Spleen (tissue), 11 donors: ENCODE measurements at regions not wholly inside any gene's neighbourhood (a gene's known extent, or its start where the extent isn't known, plus 50 kb on each side); places are given as distances from the start of the nearest gene placed in this dataset.

Experiments used
- DNase-seq: peaks from one replicate; pipeline ENCODE4 v3.0.0-alpha.2; 2020
- H3K27ac ChIP-seq, 8 donors: fragments of 200-600 bp; sonication (generic) in 7 of 8; 1 replicate in 4 of 8; 2 replicates in 4 of 8; pipeline versions ENCODE4 v1.5.0 to v1.8.0; 2016 to 2021; ENCODE audit warnings: inconsistent platforms in 4 of 8, mild to moderate bottlenecking in 4 of 8, moderate library complexity in 1 of 8
- H3K27me3 ChIP-seq, 7 donors: fragments of 200-600 bp; sonication (generic) in 6 of 7; replicated peaks in 1 of 7; 1 replicate in 4 of 7; 2 replicates in 3 of 7; pipeline versions ENCODE4 v1.5.0 to v1.8.0; 2016 to 2021; ENCODE audit warnings: inconsistent platforms in 3 of 7, mild to moderate bottlenecking in 1 of 7
- H3K36me3 ChIP-seq, 6 donors: fragments of 200-600 bp; sonication (generic) in 5 of 6; 1 replicate in 4 of 6; 2 replicates in 2 of 6; pipeline versions ENCODE4 v1.5.0 to v1.8.0; 2016 to 2021; ENCODE audit warnings: inconsistent platforms in 2 of 6
- H3K4me1 ChIP-seq, 6 donors: fragments of 200-600 bp; sonication (generic) in 5 of 6; 1 replicate in 3 of 6; 2 replicates in 3 of 6; pipeline versions ENCODE4 v1.5.0 to v1.8.0; 2016 to 2021; ENCODE audit warnings: inconsistent platforms in 3 of 6
- H3K4me3 ChIP-seq, 8 donors: fragments of 200-600 bp; sonication (generic) in 7 of 8; 1 replicate in 4 of 8; 2 replicates in 4 of 8; pipeline versions ENCODE4 v1.5.0 to v1.8.0; 2016 to 2021; ENCODE audit warnings: inconsistent platforms in 4 of 8, mild to moderate bottlenecking in 4 of 8, moderate library complexity in 2 of 8
- H3K9me3 ChIP-seq, 8 donors: fragments of 200-600 bp; sonication (generic) in 7 of 8; 1 replicate in 4 of 8; 2 replicates in 4 of 8; pipeline versions ENCODE4 v1.5.0 to v1.8.0; 2016 to 2021; ENCODE audit warnings: inconsistent platforms in 4 of 8
- CTCF ChIP-seq, 11 experiments: fragments of 200-600 bp in 7 of 11; fragments of 450-650 bp in 4 of 11; sonication (generic) in 4 of 11; IDR thresholded peaks in 8 of 11; conservative IDR thresholded peaks in 3 of 11; 1 replicate in 7 of 11; 2 replicates in 4 of 11; pipeline versions ENCODE4 v1.4.0 to v1.8.0; 2016 to 2021; ENCODE audit warnings: antibody characterized with exemption in 11 of 11, inconsistent platforms in 4 of 11, mild to moderate bottlenecking in 1 of 11
- POLR2A ChIP-seq, 3 donors: fragments of 450-650 bp; IDR thresholded peaks; one replicate each; pipeline ENCODE4 v1.5.1; 2017; ENCODE audit warnings: antibody characterized with exemption in 3 of 3, mild to moderate bottlenecking in 1 of 3
- POLR2AphosphoS5 ChIP-seq, 3 donors: sonication (generic); formaldehyde crosslinking; IDR thresholded peaks; one replicate each; pipeline ENCODE4 v1.5.1; 2017; ENCODE audit warnings: antibody characterized with exemption in 3 of 3
- WGBS, 5 donors: extraction: QIAGEN DNeasy Blood & Tissue Kit in 3 of 5; methylation state at CpG; one replicate each; pipeline versions ENCODE4 v1.1.5 to v1.1.7; 2013 to 2018; 5-methylcytosine and 5-hydroxymethylcytosine counted together
- intact Hi-C: fragments of 100-400 bp; cut with DNase I; formaldehyde crosslinking; loops from one replicate; pipeline ENCODE4 v1.15.0; 2023; ENCODE audit warnings: low total_unique reads
- donor health status: healthy with polysubstance abuse.
- donor health status: DM: no; HTN: no; CAD: no; lungs with moderate emphysema.
- donor health status: DM: no; HTN: no; CAD: no.
- donor health status: Bipolar disorder and iron deficiency.
- donor health status: healthy.
- donor health status: DM: no; HTN: no; CAD: no.
- donor health status: DM: yes; HTN: yes; CAD: no.

DNA sequence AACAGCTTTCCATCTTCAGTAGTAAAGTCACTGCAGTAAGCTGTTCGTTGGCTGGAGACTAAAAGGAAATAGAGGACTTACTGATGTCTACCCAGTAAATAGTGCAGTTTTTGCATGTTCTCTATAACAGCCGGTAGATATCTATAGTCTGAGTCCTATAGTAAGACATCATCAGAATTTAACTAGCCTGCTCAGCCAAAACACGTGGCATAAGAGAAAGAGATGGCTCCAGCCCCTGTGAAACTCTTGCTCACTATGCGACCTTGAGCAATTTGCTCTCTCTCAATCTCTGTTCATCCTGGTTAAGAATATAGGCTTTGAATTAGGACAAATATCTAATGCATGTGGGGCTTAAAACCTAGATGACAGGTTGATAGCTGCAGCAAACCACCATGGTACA is 201.6 kb upstream of the PAPPA start:
- Histone ChIP-seq H3K36me3 (no peaks in the 10 kb centered on the region), H3K4me3 (no peak overlapping the region), H3K27me3 (no peaks in the 10 kb centered on the region), H3K9me3 (peaks cover 0 to 3% (median 0%) of the 10 kb centered on the region in 8 donors), H3K27ac (no peak overlapping the region), H3K4me1 (no peaks in the 10 kb centered on the region)
- DNase-seq = no peak
- WGBS, 5 donors = 60 to 73% (median 69%) methylated on average over 4 of the region's 4 CpGs
- TF ChIP-seq CTCF (IDR thresholded peaks at IDR 0.05 in 8 of 11, conservative IDR thresholded peaks at IDR 0.05 in 3 of 11) (no peak), POLR2A (IDR thresholded peaks at IDR 0.05) (no peak), POLR2AphosphoS5 (IDR thresholded peaks at IDR 0.05) (no peak)
- intact Hi-C loops = no loop called here

- 55 to 75% (median 69%) methylated on average over 4 of the region's 4 CpGs for WGBS, 5 donors
- Histone ChIP-seq H3K27ac (no peak overlapping the region), H3K9me3 (peaks cover 0 to 3% (median 0%) of the 10 kb centered on the region in 8 donors), H3K4me1 (no peaks in the 10 kb centered on the region), H3K36me3 (no peaks in the 10 kb centered on the region), H3K27me3 (no peaks in the 10 kb centered on the region), H3K4me3 (no peak overlapping the region)
- DNase-seq = no peak
- TF ChIP-seq POLR2A (IDR thresholded peaks at IDR 0.05) (no peak), POLR2AphosphoS5 (IDR thresholded peaks at IDR 0.05) (no peak), CTCF (IDR thresholded peaks at IDR 0.05 in 8 of 11, conservative IDR thresholded peaks at IDR 0.05 in 3 of 11) (no peak)
- intact Hi-C loops = no loop called here
These were observed 200.9 kb upstream of the PAPPA start for GRCh38 chr9:115952430-115953292.

- WGBS, 5 donors = 73 to 86% (median 78%) methylated on average over 3 of the region's 3 CpGs
- no peaks in the 10 kb centered on the region for H3K4me1 ChIP-seq
- DNase-seq = no peak
- TF ChIP-seq POLR2AphosphoS5 (IDR thresholded peaks at IDR 0.05) (no peak), POLR2A (IDR thresholded peaks at IDR 0.05) (no peak), CTCF (IDR thresholded peaks at IDR 0.05 in 8 of 11, conservative IDR thresholded peaks at IDR 0.05 in 3 of 11) (no peak)
- H3K9me3 ChIP-seq = no peaks in the 10 kb centered on the region
- no peaks in the 10 kb centered on the region for H3K36me3 ChIP-seq
- no peak overlapping the region for H3K27ac ChIP-seq
- H3K4me3 ChIP-seq = no peak overlapping the region
- intact Hi-C loops = no loop called here
- H3K27me3 ChIP-seq = no peaks in the 10 kb centered on the region
These were observed 197.2 kb upstream of the PAPPA start for GRCh38 chr9:115956371-115956770.

DNA sequence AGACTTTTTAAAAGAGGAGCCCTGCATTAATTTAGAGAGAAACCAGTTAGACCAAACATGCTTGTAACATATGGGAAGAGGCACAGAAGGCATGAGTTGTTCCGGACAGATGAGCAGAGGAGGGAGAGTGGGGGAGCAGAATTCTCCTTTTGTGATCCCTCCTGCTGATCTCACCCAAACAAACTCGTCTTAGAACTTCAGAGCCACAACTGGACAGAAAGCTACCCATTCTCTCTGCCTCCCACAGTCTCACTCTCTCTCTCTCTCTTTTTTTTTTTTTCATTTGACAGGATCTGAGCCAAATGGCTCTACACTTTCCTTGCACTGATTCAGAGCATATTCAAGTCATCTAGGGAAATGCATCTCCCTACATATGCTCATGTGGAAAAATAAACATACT is 196.0 kb upstream of the PAPPA start:
- Histone ChIP-seq H3K4me3 (no peak overlapping the region), H3K27ac (no peak overlapping the region), H3K4me1 (no peaks in the 10 kb centered on the region), H3K36me3 (no peaks in the 10 kb centered on the region), H3K27me3 (no peaks in the 10 kb centered on the region), H3K9me3 (peaks cover 0 to 4% (median 2%) of the 10 kb centered on the region in 8 donors)
- intact Hi-C loops = no loop called here
- TF ChIP-seq POLR2A (IDR thresholded peaks at IDR 0.05) (no peak), CTCF (IDR thresholded peaks at IDR 0.05 in 8 of 11, conservative IDR thresholded peaks at IDR 0.05 in 3 of 11) (no peak), POLR2AphosphoS5 (IDR thresholded peaks at IDR 0.05) (no peak)
- WGBS, 5 donors = 55 to 78% (median 72%) methylated on average over 2 of the region's 2 CpGs
- no peak for DNase-seq
